Neural progenitor cell (in vitro differentiated cells): ENCODE measurements at regions not wholly inside any gene's neighbourhood (a gene's known extent, or its start where the extent isn't known, plus 50 kb on each side); places are given as distances from the start of the nearest gene placed in this dataset.

Experiments used
- DNase-seq: peaks from one replicate; pipeline ENCODE4 v3.0.0-alpha.2; 2016; ENCODE audit warnings: low spot score
- H2AFZ ChIP-seq: fragments of 200-600 bp; sonication (generic); replicated peaks from 2 replicates; pipeline ENCODE4 v1.6.1; 2016; ENCODE audit warnings: antibody characterized with exemption
- H3F3A ChIP-seq: fragments of 200-600 bp; sonication (generic); 2 replicates; pipeline ENCODE4 v1.6.1; 2016; ENCODE audit warnings: antibody characterized with exemption, low read depth
- H3K27ac ChIP-seq: fragments of 200-600 bp; sonication (generic); 2 replicates; pipeline ENCODE4 v1.5.1; 2016; ENCODE audit warnings: mild to moderate bottlenecking
- H3K27me3 ChIP-seq: fragments of 200-600 bp; sonication (generic); 2 replicates; pipeline ENCODE4 v1.6.1; 2016; ENCODE audit warnings: mild to moderate bottlenecking, moderate library complexity
- H3K36me3 ChIP-seq: fragments of 200-600 bp; sonication (generic); 2 replicates; pipeline ENCODE4 v1.5.1; 2016
- H3K4me1 ChIP-seq: fragments of 200-600 bp; sonication (generic); 2 replicates; pipeline ENCODE4 v1.6.1; 2016; ENCODE audit warnings: mixed run types
- H3K4me2 ChIP-seq: fragments of 200-600 bp; sonication (generic); 2 replicates; pipeline ENCODE4 v1.6.1; 2016
- H3K4me3 ChIP-seq: fragments of 200-600 bp; sonication (generic); 2 replicates; pipeline ENCODE4 v1.5.1; 2016
- H3K79me2 ChIP-seq: fragments of 200-600 bp; sonication (generic); 2 replicates; pipeline ENCODE4 v1.6.1; 2016; ENCODE audit warnings: low read depth
- H3K9ac ChIP-seq: fragments of 200-600 bp; sonication (generic); 2 replicates; pipeline ENCODE4 v1.6.1; 2016
- H3K9me3 ChIP-seq: fragments of 200-600 bp; sonication (generic); 2 replicates; pipeline ENCODE4 v1.5.1; 2016; ENCODE audit warnings: low read depth
- H4K20me1 ChIP-seq: fragments of 200-600 bp; sonication (generic); 2 replicates; pipeline ENCODE4 v1.6.1; 2016; ENCODE audit warnings: low read depth
- H3K27ac Mint-ChIP-seq: 3 replicates; pipeline ENCODE4 v1.8.0; 2021; ENCODE audit warnings: mixed read lengths
- H3K27me3 Mint-ChIP-seq: 2 replicates; pipeline ENCODE4 v1.8.0; 2022; ENCODE audit warnings: low read depth, mild to moderate bottlenecking, inconsistent platforms, moderate library complexity, mixed read lengths; ENCODE audit not compliant: insufficient read depth
- H3K36me3 Mint-ChIP-seq: 3 replicates; pipeline ENCODE4 v1.8.0; 2021; ENCODE audit warnings: mixed read lengths
- H3K4me1 Mint-ChIP-seq: 3 replicates; pipeline ENCODE4 v1.8.0; 2021; ENCODE audit warnings: mixed read lengths
- H3K4me3 Mint-ChIP-seq: 3 replicates; pipeline ENCODE4 v1.8.0; 2021; ENCODE audit warnings: mild to moderate bottlenecking, moderate library complexity, mixed read lengths
- H3K9me3 Mint-ChIP-seq: 3 replicates; pipeline ENCODE4 v1.8.0; 2020; ENCODE audit warnings: mixed read lengths
- EZH2 ChIP-seq: fragments of 200-600 bp; sonication (generic); IDR thresholded peaks from 2 replicates; pipeline ENCODE4 v1.6.1; 2017; ENCODE audit warnings: antibody characterized with exemption, mild to moderate bottlenecking, moderate library complexity
- EZH2phosphoT487 ChIP-seq: fragments of 200-600 bp; sonication (generic); IDR thresholded peaks from 2 replicates; pipeline ENCODE4 v1.6.1; 2017; ENCODE audit warnings: antibody characterized with exemption
- TF ChIP-seq, protein P1 (sequence below): fragments of 200-600 bp; sonication (generic); IDR thresholded peaks from 2 replicates; pipeline ENCODE4 v1.5.1; 2017; ENCODE audit warnings: antibody characterized with exemption, mild to moderate bottlenecking

DNA sequence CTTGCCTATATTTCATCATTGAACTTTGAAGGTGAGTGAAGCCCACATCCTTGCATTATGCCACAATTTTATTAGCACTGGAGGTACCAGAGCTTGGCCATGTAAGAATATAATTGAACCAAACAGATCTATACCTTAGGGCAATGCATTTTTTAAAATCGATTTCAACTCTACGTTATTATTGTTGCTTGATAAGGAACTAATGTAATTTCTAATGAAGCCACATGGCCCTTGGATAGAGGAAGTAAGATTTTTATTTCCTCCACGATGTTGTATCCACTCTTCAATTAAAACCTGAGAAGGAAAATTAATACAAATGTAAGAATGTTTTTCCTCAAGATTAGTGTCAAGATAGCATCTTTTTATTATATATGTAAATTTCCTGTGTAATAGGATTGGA, 370.0 kb upstream of the EEF2KMT start:
- H3K27me3 ChIP-seq = no peaks in the 10 kb centered on the region
- H3K4me3 ChIP-seq = no peak overlapping the region
- H2AFZ ChIP-seq = no peak overlapping the region
- Mint-ChIP-seq H3K9me3 (no peaks in the 10 kb centered on the region), H3K36me3 (no peaks in the 10 kb centered on the region), H3K27ac (no peak overlapping the region), H3K27me3 (peaks cover 27% of the 10 kb centered on the region), H3K4me3 (no peak overlapping the region), H3K4me1 (peaks cover 8% of the 10 kb centered on the region)
- no peak for DNase-seq
- H3K9ac ChIP-seq = no peak overlapping the region
- H3F3A ChIP-seq = no peaks in the 10 kb centered on the region
- H3K9me3 ChIP-seq = no peaks in the 10 kb centered on the region
- H3K79me2 ChIP-seq = no peaks in the 10 kb centered on the region
- no peaks in the 10 kb centered on the region for H3K36me3 ChIP-seq
- no peak overlapping the region for H3K4me2 ChIP-seq
- no peaks in the 10 kb centered on the region for H4K20me1 ChIP-seq
- peaks cover 10% of the 10 kb centered on the region for H3K4me1 ChIP-seq
- no peak overlapping the region for H3K27ac ChIP-seq
- TF ChIP-seq EZH2phosphoT487 (no peak), EZH2 (no peak)
- TF ChIP-seq, protein P1, sequence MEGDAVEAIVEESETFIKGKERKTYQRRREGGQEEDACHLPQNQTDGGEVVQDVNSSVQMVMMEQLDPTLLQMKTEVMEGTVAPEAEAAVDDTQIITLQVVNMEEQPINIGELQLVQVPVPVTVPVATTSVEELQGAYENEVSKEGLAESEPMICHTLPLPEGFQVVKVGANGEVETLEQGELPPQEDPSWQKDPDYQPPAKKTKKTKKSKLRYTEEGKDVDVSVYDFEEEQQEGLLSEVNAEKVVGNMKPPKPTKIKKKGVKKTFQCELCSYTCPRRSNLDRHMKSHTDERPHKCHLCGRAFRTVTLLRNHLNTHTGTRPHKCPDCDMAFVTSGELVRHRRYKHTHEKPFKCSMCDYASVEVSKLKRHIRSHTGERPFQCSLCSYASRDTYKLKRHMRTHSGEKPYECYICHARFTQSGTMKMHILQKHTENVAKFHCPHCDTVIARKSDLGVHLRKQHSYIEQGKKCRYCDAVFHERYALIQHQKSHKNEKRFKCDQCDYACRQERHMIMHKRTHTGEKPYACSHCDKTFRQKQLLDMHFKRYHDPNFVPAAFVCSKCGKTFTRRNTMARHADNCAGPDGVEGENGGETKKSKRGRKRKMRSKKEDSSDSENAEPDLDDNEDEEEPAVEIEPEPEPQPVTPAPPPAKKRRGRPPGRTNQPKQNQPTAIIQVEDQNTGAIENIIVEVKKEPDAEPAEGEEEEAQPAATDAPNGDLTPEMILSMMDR = no peak

DNA sequence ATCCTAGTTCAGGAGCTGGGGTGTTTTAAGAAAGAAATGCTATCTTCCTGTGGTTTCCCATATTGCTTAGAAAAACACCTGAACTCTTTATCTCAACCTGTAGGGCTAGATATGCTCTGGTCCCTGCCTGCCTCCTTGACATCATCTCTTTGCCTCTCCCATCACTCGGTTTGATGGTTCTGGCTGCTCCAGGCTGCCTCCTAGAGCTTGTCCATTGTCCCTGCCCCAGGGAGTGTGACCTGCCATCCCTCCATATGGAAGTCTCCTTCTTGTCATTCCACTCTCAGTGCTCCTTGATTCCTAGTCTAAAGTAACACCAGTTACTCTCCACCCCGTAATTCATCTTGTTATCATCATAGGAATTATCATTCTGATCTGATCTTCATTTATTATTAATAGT, 369.0 kb upstream of the EEF2KMT start:
- no peak for TF ChIP-seq EZH2
- TF ChIP-seq, protein P1 = peak; percentile 20
- no peak overlapping the region for H3K4me3 ChIP-seq
- H4K20me1 ChIP-seq = no peaks in the 10 kb centered on the region
- no peaks in the 10 kb centered on the region for H3K9me3 ChIP-seq
- H2AFZ ChIP-seq = no peak overlapping the region
- H3K27ac ChIP-seq = no peak overlapping the region
- Mint-ChIP-seq H3K9me3 (no peaks in the 10 kb centered on the region), H3K4me3 (no peak overlapping the region), H3K4me1 (no peaks in the 10 kb centered on the region), H3K36me3 (no peaks in the 10 kb centered on the region), H3K27ac (no peak overlapping the region), H3K27me3 (peaks cover 21% of the 10 kb centered on the region)
- peaks cover 3% of the 10 kb centered on the region for H3F3A ChIP-seq
- H3K36me3 ChIP-seq = no peaks in the 10 kb centered on the region
- no peak overlapping the region for H3K9ac ChIP-seq
- H3K27me3 ChIP-seq = no peaks in the 10 kb centered on the region
- DNase-seq = peak; percentile 26
- no peak overlapping the region for H3K4me2 ChIP-seq
- no peaks in the 10 kb centered on the region for H3K79me2 ChIP-seq
- peaks cover 14% of the 10 kb centered on the region for H3K4me1 ChIP-seq

DNA sequence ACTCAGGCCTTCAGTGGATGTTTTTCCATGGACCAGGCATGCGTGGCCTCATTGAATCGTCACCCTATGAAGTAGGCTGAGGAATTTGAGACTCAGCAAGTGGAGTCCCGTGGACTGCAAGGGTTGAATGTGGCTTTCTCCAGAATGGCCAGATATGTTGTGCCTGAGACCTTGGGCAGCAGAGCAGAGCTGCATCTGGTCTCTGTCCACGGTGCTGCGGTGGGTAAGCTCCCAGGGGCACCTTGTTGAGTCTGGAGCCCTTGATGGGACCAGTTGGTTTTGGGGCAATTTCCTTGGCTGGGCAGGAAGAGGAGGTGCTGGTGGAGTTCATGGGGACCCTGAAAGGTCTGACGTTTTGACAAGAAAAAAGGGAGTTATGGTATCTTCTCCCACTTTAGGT, 368.1 kb upstream of the EEF2KMT start:
- H3K4me3 Mint-ChIP-seq = no peak overlapping the region
- no peaks in the 10 kb centered on the region for H3K9me3 Mint-ChIP-seq
- no peaks in the 10 kb centered on the region for H3K36me3 Mint-ChIP-seq
- Histone ChIP-seq H3K4me2 (no peak overlapping the region), H3K36me3 (no peaks in the 10 kb centered on the region), H2AFZ (no peak overlapping the region), H4K20me1 (no peaks in the 10 kb centered on the region), H3K4me3 (no peak overlapping the region), H3K79me2 (no peaks in the 10 kb centered on the region), H3K9me3 (no peaks in the 10 kb centered on the region), H3K4me1 (peaks cover 21% of the 10 kb centered on the region), H3K27ac (no peak overlapping the region), H3K27me3 (no peaks in the 10 kb centered on the region), H3K9ac (no peak overlapping the region), H3F3A (peaks cover 8% of the 10 kb centered on the region)
- DNase-seq = no peak
- peaks cover 22% of the 10 kb centered on the region for H3K27me3 Mint-ChIP-seq
- TF ChIP-seq, protein P1 = no peak
- TF ChIP-seq EZH2 = no peak
- TF ChIP-seq EZH2phosphoT487 = no peak
- H3K27ac Mint-ChIP-seq = no peak overlapping the region
- H3K4me1 Mint-ChIP-seq = no peaks in the 10 kb centered on the region
